Neural cell (in vitro differentiated cells): ENCODE measurements at regions not wholly inside any gene's neighbourhood (a gene's known extent, or its start where the extent isn't known, plus 50 kb on each side); places are given as distances from the start of the nearest gene placed in this dataset.

Source experiments
- H2AFZ ChIP-seq: fragments of 200-600, 300-800 bp; sonication (generic), shearing (Covaris generic); 2 replicates; pipeline ENCODE4 v1.6.0; 2014; ENCODE audit warnings: low read depth, mild to moderate bottlenecking, antibody characterized with exemption, low read length, moderate library complexity
- H3F3A ChIP-seq: fragments of 200-600 bp; shearing (Covaris generic); 2 replicates; pipeline ENCODE4 v1.6.1; 2016; ENCODE audit warnings: mild to moderate bottlenecking, moderate library complexity, mixed read lengths, antibody characterized with exemption, low read length; ENCODE audit not compliant: insufficient read depth, poor library complexity, severe bottlenecking
- H3K27ac ChIP-seq: fragments of 200-600, 300-800 bp; sonication (generic), shearing (Covaris generic); 2 replicates; pipeline ENCODE4 v1.5.1; 2014; ENCODE audit warnings: mild to moderate bottlenecking, low read length, moderate library complexity
- H3K27me3 ChIP-seq: fragments of 300-800, 200-600 bp; sonication (generic), shearing (Covaris generic); 2 replicates; pipeline ENCODE4 v1.6.0; 2014; ENCODE audit warnings: mild to moderate bottlenecking, low read depth, low read length, moderate library complexity; ENCODE audit not compliant: insufficient read depth
- H3K36me3 ChIP-seq: fragments of 300-800, 200-600 bp; sonication (generic), shearing (Covaris generic); 2 replicates; pipeline ENCODE4 v1.5.1; 2014; ENCODE audit warnings: mild to moderate bottlenecking, antibody characterized with exemption, low read length, moderate library complexity; ENCODE audit not compliant: insufficient read depth
- H3K4me2 ChIP-seq: fragments of 300-800, 200-600 bp; sonication (generic), shearing (Covaris generic); 2 replicates; pipeline ENCODE4 v1.6.0; 2014; ENCODE audit warnings: mild to moderate bottlenecking, low read length
- H3K4me3 ChIP-seq: fragments of 300-800, 200-600 bp; sonication (generic), shearing (Covaris generic); 2 replicates; pipeline ENCODE4 v1.5.1; 2014; ENCODE audit warnings: mild to moderate bottlenecking, low read length, moderate library complexity
- H3K79me2 ChIP-seq: fragments of 200-600 bp; shearing (Covaris generic); replicated peaks from 2 replicates; pipeline ENCODE4 v1.6.0; 2014; ENCODE audit warnings: mild to moderate bottlenecking, low read length, moderate library complexity; ENCODE audit not compliant: insufficient read depth
- H3K9ac ChIP-seq: fragments of 300-800, 200-600 bp; sonication (generic), shearing (Covaris generic); 2 replicates; pipeline ENCODE4 v1.6.1; 2016; ENCODE audit warnings: mild to moderate bottlenecking, low read length, mixed read lengths
- H3K9me2 ChIP-seq: fragments of 200-600 bp; shearing (Covaris generic); 2 replicates; pipeline ENCODE4 v1.6.1; 2016; ENCODE audit warnings: mild to moderate bottlenecking, low read length, mixed read lengths; ENCODE audit not compliant: insufficient read depth
- H3K9me3 ChIP-seq: fragments of 200-600, 300-800 bp; sonication (generic), shearing (Covaris generic); 2 replicates; pipeline ENCODE4 v1.6.1; 2016; ENCODE audit warnings: mild to moderate bottlenecking, mixed run types, low read length, moderate library complexity, mixed read lengths
- H4K20me1 ChIP-seq: fragments of 200-600 bp; shearing (Covaris generic); 2 replicates; pipeline ENCODE4 v1.6.1; 2016; ENCODE audit warnings: mild to moderate bottlenecking, mixed run types; ENCODE audit not compliant: insufficient read depth
- CTCF ChIP-seq: fragments of 450-650 bp; IDR thresholded peaks from 2 replicates; pipeline ENCODE4 v1.5.1; 2014; ENCODE audit warnings: antibody characterized with exemption, mild to moderate bottlenecking, moderate library complexity; ENCODE audit not compliant: poor library complexity, severe bottlenecking
- EP300 ChIP-seq: fragments of 450-650 bp; conservative IDR thresholded peaks from 2 replicates; pipeline ENCODE4 v1.6.1; 2014; ENCODE audit warnings: antibody characterized with exemption, mild to moderate bottlenecking, moderate library complexity; ENCODE audit not compliant: poor library complexity, severe bottlenecking
- EZH2 ChIP-seq: fragments of 200-600, 300-800 bp; shearing (Covaris generic), sonication (generic); IDR thresholded peaks from 2 replicates; pipeline ENCODE4 v1.6.1; 2014; ENCODE audit warnings: antibody characterized with exemption, low read length, borderline replicate concordance, mild to moderate bottlenecking; ENCODE audit not compliant: insufficient read depth, poor library complexity, severe bottlenecking
- MXI1 ChIP-seq: fragments of 450-650 bp; conservative IDR thresholded peaks from 2 replicates; pipeline ENCODE4 v1.6.1; 2014; ENCODE audit warnings: antibody characterized with exemption, mild to moderate bottlenecking; ENCODE audit not compliant: poor library complexity, severe bottlenecking
- POLR2AphosphoS5 ChIP-seq: IDR thresholded peaks from 2 replicates; pipeline ENCODE4 v1.6.1; 2012
- RAD21 ChIP-seq: fragments of 450-650 bp; conservative IDR thresholded peaks from 2 replicates; pipeline ENCODE4 v1.6.1; 2014; ENCODE audit warnings: antibody characterized with exemption, mild to moderate bottlenecking, moderate library complexity
- REST ChIP-seq: IDR thresholded peaks from 2 replicates; pipeline ENCODE4 v1.6.1; 2012; ENCODE audit warnings: borderline replicate concordance
- SMC3 ChIP-seq: fragments of 450-650 bp; conservative IDR thresholded peaks from 2 replicates; pipeline ENCODE4 v1.6.1; 2014; ENCODE audit warnings: antibody characterized with exemption, mild to moderate bottlenecking, moderate library complexity; ENCODE audit not compliant: poor library complexity
- TAF1 ChIP-seq: IDR thresholded peaks from 2 replicates; pipeline ENCODE4 v1.6.1; 2012; ENCODE audit warnings: low read depth

GRCh38 chr5:107313921-107314320 lies 356.8 kb downstream of the EFNA5 start:
- H3F3A ChIP-seq = no peaks in the 10 kb centered on the region
- TF ChIP-seq POLR2AphosphoS5 (no peak), SMC3 (no peak), RAD21 (no peak), EZH2 (no peak), TAF1 (no peak), REST (no peak)
- no peaks in the 10 kb centered on the region for H4K20me1 ChIP-seq
- H3K79me2 ChIP-seq = no peaks in the 10 kb centered on the region
- no peaks in the 10 kb centered on the region for H3K9me2 ChIP-seq
- no peak overlapping the region for H2AFZ ChIP-seq
- H3K27ac ChIP-seq = no peak overlapping the region
- no peaks in the 10 kb centered on the region for H3K36me3 ChIP-seq
- H3K27me3 ChIP-seq = no peaks in the 10 kb centered on the region
- H3K4me3 ChIP-seq = no peak overlapping the region
- no peak overlapping the region for H3K4me2 ChIP-seq
- no peak overlapping the region for H3K9ac ChIP-seq
- no peaks in the 10 kb centered on the region for H3K9me3 ChIP-seq

GRCh38 chr5:107313098-107313497 lies 357.6 kb downstream of the EFNA5 start:
- Histone ChIP-seq H3K27ac (no peak overlapping the region), H2AFZ (no peak overlapping the region), H3K27me3 (no peaks in the 10 kb centered on the region), H3K9me2 (no peaks in the 10 kb centered on the region), H3K36me3 (no peaks in the 10 kb centered on the region), H3K9ac (no peak overlapping the region), H3K79me2 (no peaks in the 10 kb centered on the region), H3K4me2 (no peak overlapping the region), H4K20me1 (no peaks in the 10 kb centered on the region), H3K9me3 (no peaks in the 10 kb centered on the region), H3F3A (no peaks in the 10 kb centered on the region), H3K4me3 (no peak overlapping the region)
- TF ChIP-seq MXI1 (no peak), RAD21 (no peak), CTCF (no peak), EP300 (no peak), EZH2 (no peak), POLR2AphosphoS5 (no peak), TAF1 (no peak), REST (no peak), SMC3 (no peak)
